Lower leg skin (tissue), 3 donors: ENCODE measurements at regions not wholly inside any gene's neighbourhood (a gene's known extent, or its start where the extent isn't known, plus 50 kb on each side); places are given as distances from the start of the nearest gene placed in this dataset.

Source experiments
- POLR2A ChIP-seq, 2 donors: fragments of 450-650 bp; IDR thresholded peaks; one replicate each; pipeline ENCODE4 v1.6.1; 2016 to 2017; ENCODE audit warnings: antibody characterized with exemption in 2 of 2, mild to moderate bottlenecking in 1 of 2, moderate library complexity in 1 of 2
- TF ChIP-seq, protein P1 (sequence below), 3 donors: fragments of 450-650 bp; IDR thresholded peaks; one replicate each; pipeline ENCODE4 v1.5.1; 2016; ENCODE audit warnings: antibody characterized with exemption in 3 of 3, mild to moderate bottlenecking in 3 of 3, moderate library complexity in 2 of 3

DNA sequence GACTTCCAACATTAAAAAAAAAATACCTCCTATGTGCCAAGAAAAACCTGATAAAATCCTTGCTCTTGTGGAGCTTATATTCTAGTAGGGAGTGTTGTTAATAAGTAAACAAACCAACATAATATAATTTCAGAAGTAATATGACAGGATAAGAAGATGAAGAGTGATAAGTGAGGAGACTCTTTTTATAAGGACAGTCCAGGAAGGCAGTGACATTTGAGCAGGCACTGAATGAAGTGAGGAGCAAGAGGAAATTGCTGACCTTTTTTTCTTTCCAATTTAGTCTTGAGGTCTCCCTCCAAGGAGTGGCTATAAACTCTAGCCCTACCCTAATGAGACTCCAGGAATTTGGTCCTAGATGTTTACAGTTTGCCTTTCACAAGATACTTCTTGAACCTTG is 715.7 kb downstream of the SLITRK1 start:
- TF ChIP-seq, protein P1, sequence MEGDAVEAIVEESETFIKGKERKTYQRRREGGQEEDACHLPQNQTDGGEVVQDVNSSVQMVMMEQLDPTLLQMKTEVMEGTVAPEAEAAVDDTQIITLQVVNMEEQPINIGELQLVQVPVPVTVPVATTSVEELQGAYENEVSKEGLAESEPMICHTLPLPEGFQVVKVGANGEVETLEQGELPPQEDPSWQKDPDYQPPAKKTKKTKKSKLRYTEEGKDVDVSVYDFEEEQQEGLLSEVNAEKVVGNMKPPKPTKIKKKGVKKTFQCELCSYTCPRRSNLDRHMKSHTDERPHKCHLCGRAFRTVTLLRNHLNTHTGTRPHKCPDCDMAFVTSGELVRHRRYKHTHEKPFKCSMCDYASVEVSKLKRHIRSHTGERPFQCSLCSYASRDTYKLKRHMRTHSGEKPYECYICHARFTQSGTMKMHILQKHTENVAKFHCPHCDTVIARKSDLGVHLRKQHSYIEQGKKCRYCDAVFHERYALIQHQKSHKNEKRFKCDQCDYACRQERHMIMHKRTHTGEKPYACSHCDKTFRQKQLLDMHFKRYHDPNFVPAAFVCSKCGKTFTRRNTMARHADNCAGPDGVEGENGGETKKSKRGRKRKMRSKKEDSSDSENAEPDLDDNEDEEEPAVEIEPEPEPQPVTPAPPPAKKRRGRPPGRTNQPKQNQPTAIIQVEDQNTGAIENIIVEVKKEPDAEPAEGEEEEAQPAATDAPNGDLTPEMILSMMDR (IDR thresholded peaks at IDR 0.05) = no peak
- TF ChIP-seq POLR2A (IDR thresholded peaks at IDR 0.05) = no peak
